ENCODE measurements at regions not wholly inside any gene's neighbourhood (a gene's known extent, or its start where the extent isn't known, plus 50 kb on each side); places are given as distances from the start of the nearest gene placed in this dataset.

DNA sequence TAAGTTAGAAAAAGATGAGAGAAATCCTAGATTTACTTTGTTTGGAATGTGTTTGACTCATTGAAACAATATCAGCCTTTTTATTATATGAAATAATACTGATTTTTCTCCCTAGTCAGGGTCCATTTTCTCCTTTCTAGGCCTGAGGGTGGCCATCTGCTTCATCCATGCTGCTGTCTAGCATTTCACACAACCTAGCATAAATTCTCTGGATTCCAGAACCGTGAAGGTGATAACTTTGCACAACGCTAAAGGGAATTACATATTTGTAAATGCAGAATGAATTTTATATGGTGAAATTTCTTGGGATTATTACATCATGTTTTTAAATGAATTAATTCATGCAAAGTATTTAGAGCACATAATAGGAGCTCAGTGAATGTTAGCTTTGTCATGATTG lies 505.1 kb downstream of the INHBA start:
- Histone ChIP-seq H3K18ac (ENCODE audit: extremely low read depth, low read length) (no peak overlapping the region), H3K36me3 (ENCODE audit: control insufficient read depth in 2 of 4, insufficient read depth in 4 of 4, low read length in 3 of 4) (no peaks in the 10 kb centered on the region), H4K91ac (replicated peaks; ENCODE audit: insufficient read length, low read length) (no peak overlapping the region), H3K9ac (replicated peaks in 1 of 4; ENCODE audit: extremely low read depth in 1 of 4, low read depth in 3 of 4, low read length in 3 of 4) (no peak overlapping the region), H3K23ac (ENCODE audit: insufficient read length) (no peak overlapping the region), H2BK120ac (replicated peaks; ENCODE audit: low read depth, low read length) (no peak overlapping the region), H3K79me2 (ENCODE audit: control insufficient read depth in 1 of 2, insufficient read depth in 2 of 2, low read length in 2 of 2) (no peaks in the 10 kb centered on the region), H4K8ac (ENCODE audit: extremely low read depth, insufficient read depth, low read length) (no peak overlapping the region), H3K4me2 (ENCODE audit: insufficient read depth in 1 of 2, low read depth in 2 of 2, low read length in 2 of 2) (no peak overlapping the region), H3K9me3 (ENCODE audit: insufficient read depth in 2 of 2, low read depth in 1 of 2, low read length in 1 of 2) (no peaks in the 10 kb centered on the region), H2BK12ac (ENCODE audit: low read depth, low read length) (no peak overlapping the region), H3K23me2 (ENCODE audit: low read depth, low read length) (no peaks in the 10 kb centered on the region), H3K56ac (replicated peaks; ENCODE audit: insufficient read length, low read depth, low read length) (no peak overlapping the region), H2BK15ac (ENCODE audit: low read length) (no peak overlapping the region), H3K4me3 (ENCODE audit: extremely low read depth in 1 of 4, insufficient read depth in 2 of 4, low read depth in 3 of 4, low read length in 4 of 4) (no peak overlapping the region), H2AFZ (ENCODE audit: low read length) (no peak overlapping the region), H3K27me3 (replicated peaks in 1 of 4; ENCODE audit: control insufficient read depth in 3 of 4, extremely low read depth in 1 of 4, insufficient read depth in 3 of 4, low read length in 3 of 4) (no peaks in the 10 kb centered on the region), H3K27ac (ENCODE audit: low read depth, low read length) (no peak overlapping the region), H4K20me1 (replicated peaks in 1 of 2; ENCODE audit: control insufficient read depth in 1 of 2, insufficient read depth in 2 of 2, low read length in 2 of 2) (no peaks in the 10 kb centered on the region), H3K79me1 (ENCODE audit: low read depth, low read length) (no peaks in the 10 kb centered on the region), H2AK5ac (ENCODE audit: low read depth, low read length) (no peak overlapping the region), H3K4ac (replicated peaks; ENCODE audit: insufficient read length, low read depth, low read length) (no peak overlapping the region), H3K14ac (ENCODE audit: insufficient read length) (no peak overlapping the region), H2BK20ac (ENCODE audit: low read length) (no peak overlapping the region), H2BK5ac (ENCODE audit: low read depth, low read length) (no peak overlapping the region), H3K4me1 (replicated peaks in 1 of 4; ENCODE audit: control insufficient read depth in 3 of 4, insufficient read depth in 4 of 4, low read length in 3 of 4) (peaks cover 0 to 7% (median 0%) of the 10 kb centered on the region in 4 experiments; a peak in 1 of 7 replicates), H4K5ac (ENCODE audit: insufficient read length, low read depth, low read length) (no peak overlapping the region)
- TF ChIP-seq RBBP5 (IDR thresholded peaks at IDR 0.05; ENCODE audit: borderline replicate concordance, low read depth, low read length) (no peak), TAF7 (optimal IDR thresholded peaks at IDR 0.05; ENCODE audit: borderline replicate concordance, low read depth, low read length) (no peak), POLR2A (IDR thresholded peaks at IDR 0.05; ENCODE audit: control extremely low read depth in 1 of 2, low read depth in 2 of 2, low read length in 2 of 2) (no peak), KDM1A (IDR thresholded peaks at IDR 0.05; ENCODE audit: borderline replicate concordance, low read length) (no peak)
- DNase-seq (ENCODE audit: low read depth in 1 of 2, low spot score in 2 of 2) (no peak), FAIRE-seq (no peak)
- 89% methylated on average over 2 of the region's 2 CpGs; no CpG with 5 or more reads in 1 of the 2 experiments for WGBS, 2 experiments (ENCODE audit: extremely low coverage in 1 of 2, insufficient coverage in 1 of 2, insufficient read length in 1 of 2, insufficient replicate concordance in 2 of 2, low coverage in 1 of 2, low lambda C conversion rate in 2 of 2, missing lambda C conversion rate in 1 of 2)
- CTCF ChIA-PET (ENCODE audit: partially characterized antibody), result interaction anchor here (0.6 kb wide), 3 partner anchors 67 to 408 kb away, joined by 3 read pairs; no protein-coding TSS in a partner anchor
- POLR2A ChIA-PET (ENCODE audit: partially characterized antibody), result interaction anchor here (0.6 kb wide), 1 partner anchor 32 kb away, joined by 3 read pairs; no protein-coding TSS in a partner anchor
